ENCODE measurements at regions not wholly inside any gene's neighbourhood (a gene's known extent, or its start where the extent isn't known, plus 50 kb on each side); places are given as distances from the start of the nearest gene placed in this dataset.

DNA sequence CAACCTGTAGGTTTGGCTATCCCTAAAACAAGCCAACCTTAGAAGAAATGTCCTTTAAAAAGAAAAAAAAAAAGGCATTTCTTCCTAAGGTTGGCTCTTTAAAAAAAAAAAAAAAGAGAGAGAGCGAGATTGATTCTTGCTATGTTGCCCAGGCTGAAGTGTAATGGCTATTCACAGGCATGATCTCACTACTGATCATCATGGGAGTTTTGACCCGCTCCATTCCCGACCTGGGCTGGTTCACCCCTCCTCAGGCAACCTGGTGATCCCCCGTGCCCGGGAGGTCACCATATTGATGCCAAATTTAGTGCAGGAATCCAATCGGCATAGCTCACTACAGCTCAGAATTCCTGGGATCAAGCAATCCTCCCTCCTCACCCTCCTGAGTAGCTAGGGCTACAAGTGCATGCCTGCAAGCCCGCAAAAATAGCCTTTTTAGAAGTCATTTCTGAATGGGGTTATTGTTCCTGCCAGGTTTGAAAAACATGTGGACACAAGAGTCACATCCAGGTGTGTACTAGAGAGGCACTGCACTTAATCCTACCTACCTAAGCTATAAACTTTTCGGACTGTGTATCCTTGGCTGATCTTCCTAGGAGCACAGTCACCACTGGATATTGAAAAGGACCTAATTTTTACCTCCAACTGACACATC lies 61.4 kb upstream of the ZCCHC13 start:
- TF ChIP-seq, protein P1, sequence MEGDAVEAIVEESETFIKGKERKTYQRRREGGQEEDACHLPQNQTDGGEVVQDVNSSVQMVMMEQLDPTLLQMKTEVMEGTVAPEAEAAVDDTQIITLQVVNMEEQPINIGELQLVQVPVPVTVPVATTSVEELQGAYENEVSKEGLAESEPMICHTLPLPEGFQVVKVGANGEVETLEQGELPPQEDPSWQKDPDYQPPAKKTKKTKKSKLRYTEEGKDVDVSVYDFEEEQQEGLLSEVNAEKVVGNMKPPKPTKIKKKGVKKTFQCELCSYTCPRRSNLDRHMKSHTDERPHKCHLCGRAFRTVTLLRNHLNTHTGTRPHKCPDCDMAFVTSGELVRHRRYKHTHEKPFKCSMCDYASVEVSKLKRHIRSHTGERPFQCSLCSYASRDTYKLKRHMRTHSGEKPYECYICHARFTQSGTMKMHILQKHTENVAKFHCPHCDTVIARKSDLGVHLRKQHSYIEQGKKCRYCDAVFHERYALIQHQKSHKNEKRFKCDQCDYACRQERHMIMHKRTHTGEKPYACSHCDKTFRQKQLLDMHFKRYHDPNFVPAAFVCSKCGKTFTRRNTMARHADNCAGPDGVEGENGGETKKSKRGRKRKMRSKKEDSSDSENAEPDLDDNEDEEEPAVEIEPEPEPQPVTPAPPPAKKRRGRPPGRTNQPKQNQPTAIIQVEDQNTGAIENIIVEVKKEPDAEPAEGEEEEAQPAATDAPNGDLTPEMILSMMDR (IDR thresholded peaks at IDR 0.05), result no peak
- TF ChIP-seq POLR2AphosphoS5 (IDR thresholded peaks at IDR 0.05), result peak; percentile 11
